ENCODE measurements at regions not wholly inside any gene's neighbourhood (a gene's known extent, or its start where the extent isn't known, plus 50 kb on each side); places are given as distances from the start of the nearest gene placed in this dataset.
"Not testable (repeated sequence)": the region's sequence is repeated elsewhere in the genome, so short reads cannot be mapped to it uniquely, and the experiment has no call there.

GRCh38 chr14:101323111-101323510 is 238.2 kb upstream of the DIO3 start:
- Histone ChIP-seq H3K27me3 (ENCODE audit: insufficient read depth, low read length, poor library complexity) (no peaks in the 10 kb centered on the region), H3K9me3 (ENCODE audit: insufficient read depth, low read length, severe bottlenecking) (peaks cover 5% of the 10 kb centered on the region), H3K27ac (ENCODE audit: low read length) (no peak overlapping the region), H3K79me2 (ENCODE audit: insufficient read depth, low read length) (no peaks in the 10 kb centered on the region), H2AFZ (ENCODE audit: low read depth, low read length) (no peak overlapping the region), H3K4me3 (ENCODE audit: low read depth in 1 of 2, low read length in 2 of 2) (no peak overlapping the region), H3K4me1 (ENCODE audit: insufficient read depth, low read length) (no peaks in the 10 kb centered on the region), H4K20me1 (ENCODE audit: insufficient read depth, low read length) (no peaks in the 10 kb centered on the region), H3K36me3 (ENCODE audit: insufficient read depth, low read length) (no peaks in the 10 kb centered on the region), H3K4me2 (ENCODE audit: insufficient read depth, low read length) (no peak overlapping the region), H3K9ac (ENCODE audit: low read depth, low read length) (no peak overlapping the region)
- no peak for TF ChIP-seq CTCF (IDR thresholded peaks at IDR 0.05; ENCODE audit: borderline replicate concordance, extremely low read depth, low read length, poor library complexity, severe bottlenecking)
- TF ChIP-seq EZH2 (IDR thresholded peaks at IDR 0.05; ENCODE audit: borderline replicate concordance, low read depth, low read length, severe bottlenecking) = no peak
- no peak for ATAC-seq (ENCODE audit: insufficient read depth, low read depth)
- DNase-seq = no peak

GRCh38 chr14:101323614-101324235 is 237.6 kb upstream of the DIO3 start:
- not testable (repeated sequence) for H3K9ac ChIP-seq (ENCODE audit: low read depth, low read length); H3K4me1 ChIP-seq (ENCODE audit: insufficient read depth, low read length); H3K9me3 ChIP-seq (ENCODE audit: insufficient read depth, low read length, severe bottlenecking); H3K27me3 ChIP-seq (ENCODE audit: insufficient read depth, low read length, poor library complexity); H3K4me2 ChIP-seq (ENCODE audit: insufficient read depth, low read length); H2AFZ ChIP-seq (ENCODE audit: low read depth, low read length); H4K20me1 ChIP-seq (ENCODE audit: insufficient read depth, low read length); H3K4me3 ChIP-seq (ENCODE audit: low read depth in 1 of 2, low read length in 2 of 2); H3K79me2 ChIP-seq (ENCODE audit: insufficient read depth, low read length); H3K27ac ChIP-seq (ENCODE audit: low read length); DNase-seq; ATAC-seq (ENCODE audit: insufficient read depth, low read depth); H3K36me3 ChIP-seq (ENCODE audit: insufficient read depth, low read length)

GRCh38 chr14:101325319-101325718 is 236.0 kb upstream of the DIO3 start:
- Histone ChIP-seq H2AFZ (ENCODE audit: low read depth, low read length) (no peak overlapping the region), H3K9me3 (ENCODE audit: insufficient read depth, low read length, severe bottlenecking) (peaks cover 5% of the 10 kb centered on the region), H3K4me2 (ENCODE audit: insufficient read depth, low read length) (no peak overlapping the region), H3K79me2 (ENCODE audit: insufficient read depth, low read length) (no peaks in the 10 kb centered on the region), H3K27ac (ENCODE audit: low read length) (no peak overlapping the region), H3K4me3 (ENCODE audit: low read depth in 1 of 2, low read length in 2 of 2) (no peak overlapping the region), H3K36me3 (ENCODE audit: insufficient read depth, low read length) (no peaks in the 10 kb centered on the region), H3K27me3 (ENCODE audit: insufficient read depth, low read length, poor library complexity) (peaks cover 7% of the 10 kb centered on the region), H3K9ac (ENCODE audit: low read depth, low read length) (no peak overlapping the region), H3K4me1 (ENCODE audit: insufficient read depth, low read length) (no peaks in the 10 kb centered on the region), H4K20me1 (ENCODE audit: insufficient read depth, low read length) (no peaks in the 10 kb centered on the region)
- no peak for ATAC-seq (ENCODE audit: insufficient read depth, low read depth)
- no peak for DNase-seq
- TF ChIP-seq EZH2 (IDR thresholded peaks at IDR 0.05; ENCODE audit: borderline replicate concordance, low read depth, low read length, severe bottlenecking) = no peak
- TF ChIP-seq CTCF (IDR thresholded peaks at IDR 0.05; ENCODE audit: borderline replicate concordance, extremely low read depth, low read length, poor library complexity, severe bottlenecking) = no peak

- H3K79me2 ChIP-seq (ENCODE audit: insufficient read depth, low read length) = no peaks in the 10 kb centered on the region
- H3K27me3 ChIP-seq (ENCODE audit: insufficient read depth, low read length, poor library complexity) = peaks cover 17% of the 10 kb centered on the region
- DNase-seq = no peak
- H3K4me1 ChIP-seq (ENCODE audit: insufficient read depth, low read length) = no peaks in the 10 kb centered on the region
- TF ChIP-seq EZH2 (IDR thresholded peaks at IDR 0.05; ENCODE audit: borderline replicate concordance, low read depth, low read length, severe bottlenecking) (no peak), CTCF (IDR thresholded peaks at IDR 0.05; ENCODE audit: borderline replicate concordance, extremely low read depth, low read length, poor library complexity, severe bottlenecking) (no peak)
- ATAC-seq (ENCODE audit: insufficient read depth, low read depth) = no peak
- H3K36me3 ChIP-seq (ENCODE audit: insufficient read depth, low read length) = no peaks in the 10 kb centered on the region
- H3K9me3 ChIP-seq (ENCODE audit: insufficient read depth, low read length, severe bottlenecking) = peaks cover 3% of the 10 kb centered on the region
- no peaks in the 10 kb centered on the region for H4K20me1 ChIP-seq (ENCODE audit: insufficient read depth, low read length)
- no peak overlapping the region for H3K4me3 ChIP-seq (ENCODE audit: low read depth in 1 of 2, low read length in 2 of 2)
- no peak overlapping the region for H2AFZ ChIP-seq (ENCODE audit: low read depth, low read length)
- H3K4me2 ChIP-seq (ENCODE audit: insufficient read depth, low read length) = no peak overlapping the region
- H3K27ac ChIP-seq (ENCODE audit: low read length) = no peak overlapping the region
- H3K9ac ChIP-seq (ENCODE audit: low read depth, low read length) = no peak overlapping the region
These were observed 232.8 kb upstream of the DIO3 start for GRCh38 chr14:101328412-101329028.
